PC-3 (cell line): ENCODE measurements at regions not wholly inside any gene's neighbourhood (a gene's known extent, or its start where the extent isn't known, plus 50 kb on each side); places are given as distances from the start of the nearest gene placed in this dataset.

Source experiments
- CTCF ChIP-seq: fragments of 300-600 bp; sonication (generic); conservative IDR thresholded peaks from 2 replicates; pipeline ENCODE4 v1.5.1; 2017; ENCODE audit warnings: antibody characterized with exemption, low read depth, mild to moderate bottlenecking, low read length
- EZH2 ChIP-seq: fragments of 300-600 bp; sonication (generic); IDR thresholded peaks from one replicate; pipeline ENCODE4 v1.6.1; 2017; ENCODE audit warnings: antibody characterized with exemption, mild to moderate bottlenecking, low read length; ENCODE audit not compliant: unreplicated experiment

DNA sequence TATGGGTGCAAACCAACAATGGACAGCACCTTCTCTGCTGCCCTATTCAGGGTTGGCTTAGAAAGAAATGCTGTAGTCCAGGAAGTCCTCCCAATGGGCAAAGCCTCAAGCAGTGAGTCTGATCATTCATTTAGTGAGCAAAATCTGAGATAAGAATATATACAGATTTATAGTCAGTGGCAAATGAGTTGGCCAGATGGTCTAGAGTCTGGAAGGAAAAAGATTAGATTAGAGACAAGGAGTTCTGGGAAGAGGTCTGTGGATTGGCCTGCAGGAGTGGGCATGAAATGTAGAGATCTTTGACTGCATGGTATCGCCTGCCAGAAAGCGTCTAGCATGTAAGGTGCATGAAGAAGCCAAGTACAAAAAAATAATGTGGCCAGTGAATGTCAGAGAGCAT is 201.9 kb upstream of the PTER start:
- TF ChIP-seq CTCF (no peak), EZH2 (no peak)
